Gastrocnemius medialis (tissue), 4 donors: ENCODE measurements at regions not wholly inside any gene's neighbourhood (a gene's known extent, or its start where the extent isn't known, plus 50 kb on each side); places are given as distances from the start of the nearest gene placed in this dataset.

Experiments used
- POLR2A ChIP-seq, 2 donors: fragments of 450-650 bp; IDR thresholded peaks; one replicate each; pipeline ENCODE4 v1.6.1; 2017; ENCODE audit warnings: antibody characterized with exemption in 2 of 2, mild to moderate bottlenecking in 2 of 2, moderate library complexity in 2 of 2
- TF ChIP-seq, protein P1 (sequence below), 5 experiments: fragments of 450-650 bp in 3 of 5; fragments of 200-600 bp in 2 of 5; sonication (generic) in 2 of 5; IDR thresholded peaks in 4 of 5; conservative IDR thresholded peaks in 1 of 5; 1 replicate in 4 of 5; 2 replicates in 1 of 5; pipeline ENCODE4 v1.5.1; 2016 to 2019; ENCODE audit warnings: antibody characterized with exemption in 5 of 5, mild to moderate bottlenecking in 3 of 5, moderate library complexity in 3 of 5

DNA sequence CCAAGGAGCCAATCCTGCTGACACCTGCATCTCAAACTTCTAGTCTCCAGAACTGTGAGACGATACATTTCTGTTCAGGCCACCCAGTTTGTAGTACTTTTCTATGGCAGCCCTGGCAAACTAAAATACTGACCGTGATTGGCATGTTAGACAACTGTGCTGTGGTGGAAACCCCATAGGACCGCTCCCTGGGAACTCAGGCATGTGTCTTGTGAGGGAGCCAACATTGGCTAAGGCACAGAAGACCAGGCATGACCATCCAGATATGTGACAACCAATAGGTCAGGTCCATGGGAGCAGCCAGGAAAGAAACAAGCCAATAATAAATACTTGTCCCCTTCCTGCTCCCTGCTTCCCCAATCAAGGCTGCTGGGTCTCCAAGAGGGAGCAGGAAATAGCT lies 101.4 kb upstream of the MPDZ start:
- TF ChIP-seq, protein P1, sequence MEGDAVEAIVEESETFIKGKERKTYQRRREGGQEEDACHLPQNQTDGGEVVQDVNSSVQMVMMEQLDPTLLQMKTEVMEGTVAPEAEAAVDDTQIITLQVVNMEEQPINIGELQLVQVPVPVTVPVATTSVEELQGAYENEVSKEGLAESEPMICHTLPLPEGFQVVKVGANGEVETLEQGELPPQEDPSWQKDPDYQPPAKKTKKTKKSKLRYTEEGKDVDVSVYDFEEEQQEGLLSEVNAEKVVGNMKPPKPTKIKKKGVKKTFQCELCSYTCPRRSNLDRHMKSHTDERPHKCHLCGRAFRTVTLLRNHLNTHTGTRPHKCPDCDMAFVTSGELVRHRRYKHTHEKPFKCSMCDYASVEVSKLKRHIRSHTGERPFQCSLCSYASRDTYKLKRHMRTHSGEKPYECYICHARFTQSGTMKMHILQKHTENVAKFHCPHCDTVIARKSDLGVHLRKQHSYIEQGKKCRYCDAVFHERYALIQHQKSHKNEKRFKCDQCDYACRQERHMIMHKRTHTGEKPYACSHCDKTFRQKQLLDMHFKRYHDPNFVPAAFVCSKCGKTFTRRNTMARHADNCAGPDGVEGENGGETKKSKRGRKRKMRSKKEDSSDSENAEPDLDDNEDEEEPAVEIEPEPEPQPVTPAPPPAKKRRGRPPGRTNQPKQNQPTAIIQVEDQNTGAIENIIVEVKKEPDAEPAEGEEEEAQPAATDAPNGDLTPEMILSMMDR (IDR thresholded peaks at IDR 0.05 in 4 of 5, conservative IDR thresholded peaks at IDR 0.05 in 1 of 5): no peak
- no peak for TF ChIP-seq POLR2A (IDR thresholded peaks at IDR 0.05)
